Upper lobe of right lung (tissue), 1 donor: ENCODE measurements at regions not wholly inside any gene's neighbourhood (a gene's known extent, or its start where the extent isn't known, plus 50 kb on each side); places are given as distances from the start of the nearest gene placed in this dataset.
"Not testable (repeated sequence)": the region's sequence is repeated elsewhere in the genome, so short reads cannot be mapped to it uniquely, and the experiment has no call there.

Experiments
- ATAC-seq: fragments of 200-7000 bp; cut with Tn5 transposase; one replicate; pipeline ENCODE4 v1.9.1; 2020; ENCODE audit warnings: mild to moderate bottlenecking, moderate library complexity
- DNase-seq: peaks from one replicate; pipeline ENCODE4 v3.0.0-alpha.2; 2020
- H3K27ac ChIP-seq: fragments of 200-600 bp; one replicate; pipeline ENCODE4 v1.8.0; 2022
- H3K27me3 ChIP-seq: fragments of 200-600 bp; one replicate; pipeline ENCODE4 v1.8.0; 2022; ENCODE audit warnings: mild to moderate bottlenecking
- H3K36me3 ChIP-seq: fragments of 200-600 bp; one replicate; pipeline ENCODE4 v1.8.0; 2022
- H3K4me1 ChIP-seq: fragments of 200-600 bp; one replicate; pipeline ENCODE4 v1.8.0; 2022
- H3K4me3 ChIP-seq: fragments of 200-600 bp; one replicate; pipeline ENCODE4 v1.8.0; 2022; ENCODE audit warnings: mild to moderate bottlenecking
- H3K9me3 ChIP-seq: fragments of 200-600 bp; one replicate; pipeline ENCODE4 v1.8.0; 2022
- intact Hi-C: fragments of 100-400 bp; cut with DNase I; formaldehyde crosslinking; loops from one replicate; pipeline ENCODE4 v1.11.0; 2022
- TF ChIP-seq, protein P1 (sequence below): fragments of 200-600 bp; IDR thresholded peaks from one replicate; pipeline ENCODE4 v1.8.0; 2022; ENCODE audit warnings: antibody characterized with exemption
- donor health status: DM: no; HTN: yes; CAD: no; lungs with severe emphysema.

DNA sequence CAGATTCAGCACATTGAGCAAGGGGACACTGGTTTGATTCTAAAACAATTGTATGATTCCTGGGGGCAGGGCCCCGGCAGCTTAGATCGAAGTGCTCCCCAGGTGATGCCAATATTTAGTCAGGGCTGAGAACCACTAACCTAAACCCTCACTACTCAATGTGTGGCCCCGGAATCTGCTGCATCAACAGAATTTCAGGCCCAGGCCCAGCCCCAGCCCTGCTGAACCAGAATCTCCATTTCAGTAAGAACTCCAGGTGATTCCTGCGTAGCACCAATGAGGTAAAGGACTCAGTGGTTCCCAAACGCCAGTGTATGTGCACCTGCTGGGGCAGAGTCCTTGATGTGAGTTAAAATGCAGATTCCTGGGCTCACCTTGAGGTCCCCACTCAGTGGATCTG, 152.8 kb upstream of the KCNG1 start:
- Histone ChIP-seq H3K27ac (no peak overlapping the region), H3K27me3 (peaks cover 25% of the 10 kb centered on the region), H3K4me1 (no peaks in the 10 kb centered on the region), H3K4me3 (no peak overlapping the region), H3K9me3 (no peaks in the 10 kb centered on the region), H3K36me3 (no peaks in the 10 kb centered on the region)
- no peak for ATAC-seq
- DNase-seq: no peak
- intact Hi-C loops: no loop called here
- TF ChIP-seq, protein P1, sequence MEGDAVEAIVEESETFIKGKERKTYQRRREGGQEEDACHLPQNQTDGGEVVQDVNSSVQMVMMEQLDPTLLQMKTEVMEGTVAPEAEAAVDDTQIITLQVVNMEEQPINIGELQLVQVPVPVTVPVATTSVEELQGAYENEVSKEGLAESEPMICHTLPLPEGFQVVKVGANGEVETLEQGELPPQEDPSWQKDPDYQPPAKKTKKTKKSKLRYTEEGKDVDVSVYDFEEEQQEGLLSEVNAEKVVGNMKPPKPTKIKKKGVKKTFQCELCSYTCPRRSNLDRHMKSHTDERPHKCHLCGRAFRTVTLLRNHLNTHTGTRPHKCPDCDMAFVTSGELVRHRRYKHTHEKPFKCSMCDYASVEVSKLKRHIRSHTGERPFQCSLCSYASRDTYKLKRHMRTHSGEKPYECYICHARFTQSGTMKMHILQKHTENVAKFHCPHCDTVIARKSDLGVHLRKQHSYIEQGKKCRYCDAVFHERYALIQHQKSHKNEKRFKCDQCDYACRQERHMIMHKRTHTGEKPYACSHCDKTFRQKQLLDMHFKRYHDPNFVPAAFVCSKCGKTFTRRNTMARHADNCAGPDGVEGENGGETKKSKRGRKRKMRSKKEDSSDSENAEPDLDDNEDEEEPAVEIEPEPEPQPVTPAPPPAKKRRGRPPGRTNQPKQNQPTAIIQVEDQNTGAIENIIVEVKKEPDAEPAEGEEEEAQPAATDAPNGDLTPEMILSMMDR: no peak

DNA sequence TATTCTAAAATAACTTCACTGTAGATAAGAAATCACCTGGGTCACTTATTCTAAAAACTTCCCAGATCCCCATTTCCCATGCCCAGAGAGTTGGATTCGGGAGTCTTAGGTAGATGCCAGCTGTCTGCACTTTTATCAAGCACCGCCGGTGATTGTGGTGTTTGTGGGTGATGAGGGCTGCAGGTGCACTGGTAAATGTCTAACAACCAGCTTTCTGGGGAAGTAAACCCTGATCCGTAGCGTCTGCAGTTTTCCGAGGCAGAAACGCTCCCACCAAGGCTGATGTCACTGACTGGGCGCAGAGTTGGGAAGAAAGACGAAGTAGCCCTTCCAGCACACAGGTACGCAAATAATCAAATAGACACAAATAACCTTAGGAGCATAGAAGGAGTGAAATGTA, 152.2 kb upstream of the KCNG1 start:
- TF ChIP-seq, protein P1: no peak
- no peaks in the 10 kb centered on the region for H3K4me1 ChIP-seq
- no peaks in the 10 kb centered on the region for H3K36me3 ChIP-seq
- no peaks in the 10 kb centered on the region for H3K9me3 ChIP-seq
- no peak for DNase-seq
- H3K27me3 ChIP-seq: peaks cover 29% of the 10 kb centered on the region
- no peak overlapping the region for H3K4me3 ChIP-seq
- intact Hi-C loops: no loop called here
- no peak for ATAC-seq
- no peak overlapping the region for H3K27ac ChIP-seq

DNA sequence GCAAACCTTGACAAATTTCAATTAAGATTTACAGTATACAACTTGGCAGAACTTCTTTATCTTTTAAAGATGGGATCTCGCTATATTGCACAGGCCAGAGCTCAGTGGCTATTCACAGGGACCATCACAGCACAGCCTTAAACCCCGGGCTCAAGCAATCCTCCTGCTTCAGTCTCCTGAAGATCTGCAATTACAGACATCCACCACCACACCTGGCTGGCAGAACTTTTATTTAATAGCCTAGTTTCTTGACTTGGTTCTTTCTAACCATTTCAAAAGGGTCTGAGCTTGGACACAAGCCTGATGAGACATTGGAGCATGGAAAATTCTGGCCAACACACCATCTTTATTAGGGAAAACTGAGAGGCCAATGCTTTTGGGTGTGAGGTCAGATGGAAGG, 151.6 kb upstream of the KCNG1 start:
- intact Hi-C loops: no loop called here
- Histone ChIP-seq H3K9me3 (no peaks in the 10 kb centered on the region), H3K4me3 (no peak overlapping the region), H3K36me3 (no peaks in the 10 kb centered on the region), H3K27ac (no peak overlapping the region), H3K4me1 (no peaks in the 10 kb centered on the region), H3K27me3 (peaks cover 29% of the 10 kb centered on the region)
- TF ChIP-seq, protein P1: no peak
- ATAC-seq (no peak), DNase-seq (no peak)

DNA sequence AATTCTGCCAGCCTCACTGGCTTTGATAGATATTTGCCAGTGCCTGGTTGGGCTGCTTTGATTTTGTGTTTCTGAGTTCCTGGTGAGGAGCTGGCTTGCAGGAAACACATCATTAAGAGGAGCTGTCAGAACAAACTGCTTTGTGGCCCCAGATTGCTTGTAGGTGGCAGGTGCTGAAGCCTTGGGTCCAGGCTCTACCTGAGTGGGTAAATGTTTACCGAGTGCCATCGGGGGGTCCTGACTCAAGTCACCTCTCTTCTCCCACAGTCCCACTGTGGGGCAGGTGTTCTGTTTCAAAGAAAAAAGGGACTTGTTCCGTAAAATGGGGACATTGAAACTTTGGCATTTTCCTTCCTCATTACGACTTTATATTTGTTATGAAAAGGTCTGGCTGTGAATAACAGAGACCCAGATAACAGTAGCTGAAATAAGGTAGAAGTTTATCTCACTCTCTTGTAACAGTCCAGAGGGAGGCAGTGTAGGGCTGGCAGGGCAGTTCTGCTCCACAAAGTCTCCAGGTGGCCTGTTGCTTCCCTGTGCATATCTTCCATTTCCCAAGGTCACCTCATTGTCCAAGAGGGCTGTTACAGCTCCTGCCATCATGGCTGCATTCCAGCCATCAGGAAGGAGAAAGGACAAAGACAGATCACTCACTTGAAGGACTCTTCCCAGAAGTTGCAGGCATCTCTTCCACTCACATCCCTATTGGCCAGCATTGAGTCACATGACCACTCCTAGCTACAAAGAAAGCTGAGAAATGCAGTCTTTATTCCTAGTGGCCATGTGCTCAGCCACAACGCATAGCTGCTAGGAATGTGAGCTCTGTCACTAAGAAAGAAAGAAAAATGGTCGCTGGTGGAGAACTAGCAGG, 149.9 kb upstream of the KCNG1 start:
- peaks cover 21% of the 10 kb centered on the region for H3K27me3 ChIP-seq
- TF ChIP-seq, protein P1: no peak
- DNase-seq: no peak
- intact Hi-C loops: no loop called here
- H3K4me3 ChIP-seq: no peak overlapping the region
- no peaks in the 10 kb centered on the region for H3K4me1 ChIP-seq
- H3K9me3 ChIP-seq: no peaks in the 10 kb centered on the region
- no peak overlapping the region for H3K27ac ChIP-seq
- no peaks in the 10 kb centered on the region for H3K36me3 ChIP-seq
- no peak for ATAC-seq

DNA sequence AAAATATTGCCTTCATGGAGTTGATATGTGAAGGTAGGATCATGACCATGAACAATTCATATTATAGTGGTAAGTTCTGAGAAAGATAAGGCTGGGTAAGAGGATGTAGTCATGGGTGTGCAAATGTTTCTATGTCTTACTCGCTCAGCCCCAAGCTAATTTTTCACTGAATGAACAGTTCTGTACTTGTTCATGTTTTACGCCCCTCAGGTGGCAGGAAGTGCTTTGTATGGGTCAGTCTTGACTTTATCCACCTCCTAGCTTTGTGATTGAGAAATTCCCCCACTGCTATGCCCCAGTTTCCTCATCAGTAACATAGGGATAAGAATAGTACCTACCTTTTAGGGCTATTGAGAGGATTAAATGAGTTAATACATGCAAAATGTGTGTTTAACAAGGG, 148.2 kb upstream of the KCNG1 start:
- DNase-seq: no peak
- intact Hi-C loops: no loop called here
- no peak overlapping the region for H3K27ac ChIP-seq
- H3K9me3 ChIP-seq: no peaks in the 10 kb centered on the region
- no peaks in the 10 kb centered on the region for H3K4me1 ChIP-seq
- peaks cover 14% of the 10 kb centered on the region for H3K27me3 ChIP-seq
- ATAC-seq: no peak
- H3K36me3 ChIP-seq: no peaks in the 10 kb centered on the region
- no peak overlapping the region for H3K4me3 ChIP-seq
- TF ChIP-seq, protein P1: no peak

DNA sequence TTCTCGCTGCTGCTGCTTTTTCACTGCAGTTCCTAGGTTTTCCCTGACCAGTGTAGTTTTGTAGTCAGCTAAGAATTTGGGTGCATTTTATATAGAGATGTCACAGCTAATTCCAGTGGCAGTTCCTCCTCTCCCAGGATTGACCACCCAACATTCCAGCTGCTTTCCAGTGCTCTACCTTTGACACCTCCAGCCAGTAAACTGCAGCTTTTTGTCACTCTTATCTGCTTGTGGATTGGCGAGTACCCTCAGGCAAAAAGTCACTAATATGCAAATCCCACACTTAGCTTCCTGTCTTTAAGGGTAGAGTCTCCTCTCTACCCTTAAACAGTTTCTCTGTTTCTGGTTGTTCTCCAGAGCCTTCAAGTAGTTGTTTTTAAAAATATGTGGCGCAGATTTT, 146.9 kb upstream of the KCNG1 start:
- Histone ChIP-seq H3K36me3 (no peaks in the 10 kb centered on the region), H3K4me1 (no peaks in the 10 kb centered on the region), H3K9me3 (no peaks in the 10 kb centered on the region), H3K4me3 (no peak overlapping the region), H3K27ac (no peak overlapping the region), H3K27me3 (peaks cover 14% of the 10 kb centered on the region)
- DNase-seq (no peak), ATAC-seq (no peak)
- TF ChIP-seq, protein P1: no peak
- intact Hi-C loops: no loop called here

DNA sequence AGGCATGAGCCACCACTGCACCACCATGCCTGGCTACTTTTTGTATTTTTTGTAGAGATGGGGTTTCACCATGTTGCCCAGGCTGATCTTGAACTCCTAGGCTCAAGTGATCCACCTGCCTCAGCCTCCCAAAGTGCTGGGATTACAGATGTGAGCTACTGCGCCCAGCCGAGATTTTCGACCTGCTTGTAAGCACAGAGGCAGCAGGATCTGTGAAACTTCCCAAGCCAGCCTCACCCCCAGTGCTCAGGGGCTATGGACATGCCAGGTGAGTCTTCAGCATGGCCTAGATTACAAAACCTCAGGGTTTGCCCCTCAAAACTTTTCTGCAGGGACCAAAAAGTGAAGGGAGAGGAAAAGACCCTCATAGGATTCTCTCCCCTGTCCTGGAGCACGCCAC, 145.0 kb upstream of the KCNG1 start:
- peaks cover 14% of the 10 kb centered on the region for H3K27me3 ChIP-seq
- H3K4me1 ChIP-seq, intact Hi-C loops, ATAC-seq, H3K9me3 ChIP-seq, H3K4me3 ChIP-seq, H3K36me3 ChIP-seq, H3K27ac ChIP-seq, DNase-seq: not testable (repeated sequence)
